KMS-11 (cell line): ENCODE measurements at regions not wholly inside any gene's neighbourhood (a gene's known extent, or its start where the extent isn't known, plus 50 kb on each side); places are given as distances from the start of the nearest gene placed in this dataset.

Experiments used
- H2AFZ ChIP-seq: fragments of 200-600 bp; sonication (generic); 2 replicates; pipeline ENCODE4 v1.6.1; 2016; ENCODE audit warnings: antibody characterized with exemption, mixed run types, low read depth
- H3K27ac ChIP-seq: fragments of 200-600 bp; sonication (generic); 2 replicates; pipeline ENCODE4 v1.6.1; 2016; ENCODE audit warnings: mild to moderate bottlenecking, mixed run types
- H3K27me3 ChIP-seq: fragments of 200-600 bp; sonication (generic); 2 replicates; pipeline ENCODE4 v1.6.1; 2017; ENCODE audit warnings: mild to moderate bottlenecking, low read depth, mixed run types, moderate library complexity; ENCODE audit not compliant: insufficient read depth
- H3K36me3 ChIP-seq: fragments of 200-600 bp; sonication (generic); 2 replicates; pipeline ENCODE4 v1.6.1; 2017; ENCODE audit warnings: mild to moderate bottlenecking, mixed run types; ENCODE audit not compliant: insufficient read depth
- H3K4me1 ChIP-seq: fragments of 200-600 bp; sonication (generic); 2 replicates; pipeline ENCODE4 v1.6.1; 2016; ENCODE audit warnings: mild to moderate bottlenecking, low read depth, mixed run types; ENCODE audit not compliant: poor library complexity, severe bottlenecking
- H3K4me2 ChIP-seq: fragments of 200-600 bp; sonication (generic); 2 replicates; pipeline ENCODE4 v1.7.0; 2016; ENCODE audit warnings: mild to moderate bottlenecking, mixed run types
- H3K4me3 ChIP-seq: fragments of 200-600 bp; sonication (generic); IDR thresholded peaks from 2 replicates; pipeline ENCODE4 v1.6.1; 2017; ENCODE audit warnings: low read depth, low read length, mixed read lengths; ENCODE audit not compliant: insufficient read depth
- H3K79me2 ChIP-seq: fragments of 200-600 bp; sonication (generic); 2 replicates; pipeline ENCODE4 v1.6.1; 2016; ENCODE audit warnings: low read depth, mixed run types; ENCODE audit not compliant: insufficient read depth
- H3K9ac ChIP-seq: fragments of 200-600 bp; sonication (generic); 2 replicates; pipeline ENCODE4 v1.6.1; 2016; ENCODE audit warnings: mild to moderate bottlenecking, mixed run types
- H4K20me1 ChIP-seq: fragments of 200-600 bp; sonication (generic); 2 replicates; pipeline ENCODE4 v1.6.1; 2016; ENCODE audit warnings: mild to moderate bottlenecking, mixed run types; ENCODE audit not compliant: insufficient read depth
- TF ChIP-seq, protein P1 (sequence below): fragments of 200-600 bp; sonication (generic); conservative IDR thresholded peaks from 2 replicates; pipeline ENCODE4 v1.6.1; 2017; ENCODE audit warnings: low read depth, mild to moderate bottlenecking, antibody characterized with exemption, low read length, moderate library complexity, mixed read lengths

- no peaks in the 10 kb centered on the region for H3K79me2 ChIP-seq
Measured at GRCh38 chr14:53571641-53572328, 384.8 kb downstream of the BMP4 start.

DNA sequence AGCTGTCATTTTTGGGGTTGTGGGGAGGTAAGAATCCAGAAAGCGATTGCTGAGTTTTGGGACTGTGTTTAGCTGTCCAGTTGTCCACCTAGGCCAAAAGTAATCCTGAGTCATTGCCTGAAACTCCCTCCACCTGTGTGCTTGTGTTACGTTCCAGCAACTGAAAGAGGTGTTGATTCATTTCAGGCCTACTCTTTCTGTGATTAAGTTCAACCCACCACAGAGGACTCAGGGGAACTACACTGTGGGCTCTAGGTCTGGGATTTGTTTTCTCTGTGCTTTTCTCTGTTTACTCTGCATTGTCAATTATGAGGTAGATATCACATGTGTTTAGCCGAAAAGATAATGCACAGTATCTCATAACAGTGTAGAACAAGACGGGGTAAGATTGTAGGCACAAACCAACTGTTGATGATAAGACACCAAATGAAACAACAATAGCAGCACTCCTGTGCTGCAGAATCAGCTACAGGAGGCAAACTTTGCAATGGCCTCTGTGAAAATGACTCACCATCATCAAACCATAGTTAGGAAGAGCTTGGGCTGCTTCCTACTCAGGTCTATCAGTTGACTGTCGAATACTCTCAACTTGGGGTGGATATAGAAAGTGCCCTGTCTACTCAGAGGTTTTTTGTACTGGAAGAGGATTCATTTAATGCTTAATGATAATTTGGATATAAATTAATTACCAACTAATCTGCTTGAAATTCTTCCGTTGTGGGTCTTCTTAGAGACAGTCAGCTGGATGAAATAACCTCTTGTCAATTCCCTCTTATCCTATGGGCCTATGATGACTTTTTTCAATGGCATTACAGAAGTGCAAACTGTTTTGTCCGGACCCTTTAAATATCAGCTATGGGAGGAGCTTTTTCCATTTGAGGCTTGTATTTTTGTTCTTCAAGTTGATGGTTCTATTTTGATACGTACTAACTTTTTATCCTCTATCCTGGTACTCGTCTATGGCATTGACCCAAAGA lies 385.9 kb downstream of the BMP4 start:
- TF ChIP-seq, protein P1, sequence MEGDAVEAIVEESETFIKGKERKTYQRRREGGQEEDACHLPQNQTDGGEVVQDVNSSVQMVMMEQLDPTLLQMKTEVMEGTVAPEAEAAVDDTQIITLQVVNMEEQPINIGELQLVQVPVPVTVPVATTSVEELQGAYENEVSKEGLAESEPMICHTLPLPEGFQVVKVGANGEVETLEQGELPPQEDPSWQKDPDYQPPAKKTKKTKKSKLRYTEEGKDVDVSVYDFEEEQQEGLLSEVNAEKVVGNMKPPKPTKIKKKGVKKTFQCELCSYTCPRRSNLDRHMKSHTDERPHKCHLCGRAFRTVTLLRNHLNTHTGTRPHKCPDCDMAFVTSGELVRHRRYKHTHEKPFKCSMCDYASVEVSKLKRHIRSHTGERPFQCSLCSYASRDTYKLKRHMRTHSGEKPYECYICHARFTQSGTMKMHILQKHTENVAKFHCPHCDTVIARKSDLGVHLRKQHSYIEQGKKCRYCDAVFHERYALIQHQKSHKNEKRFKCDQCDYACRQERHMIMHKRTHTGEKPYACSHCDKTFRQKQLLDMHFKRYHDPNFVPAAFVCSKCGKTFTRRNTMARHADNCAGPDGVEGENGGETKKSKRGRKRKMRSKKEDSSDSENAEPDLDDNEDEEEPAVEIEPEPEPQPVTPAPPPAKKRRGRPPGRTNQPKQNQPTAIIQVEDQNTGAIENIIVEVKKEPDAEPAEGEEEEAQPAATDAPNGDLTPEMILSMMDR, result no peak
- Histone ChIP-seq H3K4me3 (no peak overlapping the region), H3K27me3 (no peaks in the 10 kb centered on the region), H3K79me2 (no peaks in the 10 kb centered on the region), H3K36me3 (no peaks in the 10 kb centered on the region), H3K9ac (no peak overlapping the region), H4K20me1 (no peaks in the 10 kb centered on the region), H2AFZ (no peak overlapping the region), H3K4me2 (no peak overlapping the region), H3K4me1 (no peaks in the 10 kb centered on the region), H3K27ac (no peak overlapping the region)

More at GRCh38 chr14:53571641-53572328, 384.8 kb downstream of the BMP4 start:
- Histone ChIP-seq H3K9ac (no peak overlapping the region), H3K4me3 (no peak overlapping the region), H4K20me1 (no peaks in the 10 kb centered on the region), H3K27me3 (no peaks in the 10 kb centered on the region), H2AFZ (no peak overlapping the region), H3K36me3 (no peaks in the 10 kb centered on the region), H3K4me2 (no peak overlapping the region), H3K27ac (no peak overlapping the region), H3K4me1 (no peaks in the 10 kb centered on the region)
- TF ChIP-seq, protein P1, result no peak

GRCh38 chr14:53569446-53569845 lies 387.2 kb downstream of the BMP4 start:
- no peaks in the 10 kb centered on the region for H4K20me1 ChIP-seq
- no peak overlapping the region for H3K4me3 ChIP-seq
- no peak overlapping the region for H3K4me2 ChIP-seq
- no peaks in the 10 kb centered on the region for H3K4me1 ChIP-seq
- H3K9ac ChIP-seq, result no peak overlapping the region
- H2AFZ ChIP-seq, result no peak overlapping the region
- H3K79me2 ChIP-seq, result no peaks in the 10 kb centered on the region
- no peaks in the 10 kb centered on the region for H3K27me3 ChIP-seq
- H3K27ac ChIP-seq, result no peak overlapping the region
- H3K36me3 ChIP-seq, result no peaks in the 10 kb centered on the region
- TF ChIP-seq, protein P1, result no peak

DNA sequence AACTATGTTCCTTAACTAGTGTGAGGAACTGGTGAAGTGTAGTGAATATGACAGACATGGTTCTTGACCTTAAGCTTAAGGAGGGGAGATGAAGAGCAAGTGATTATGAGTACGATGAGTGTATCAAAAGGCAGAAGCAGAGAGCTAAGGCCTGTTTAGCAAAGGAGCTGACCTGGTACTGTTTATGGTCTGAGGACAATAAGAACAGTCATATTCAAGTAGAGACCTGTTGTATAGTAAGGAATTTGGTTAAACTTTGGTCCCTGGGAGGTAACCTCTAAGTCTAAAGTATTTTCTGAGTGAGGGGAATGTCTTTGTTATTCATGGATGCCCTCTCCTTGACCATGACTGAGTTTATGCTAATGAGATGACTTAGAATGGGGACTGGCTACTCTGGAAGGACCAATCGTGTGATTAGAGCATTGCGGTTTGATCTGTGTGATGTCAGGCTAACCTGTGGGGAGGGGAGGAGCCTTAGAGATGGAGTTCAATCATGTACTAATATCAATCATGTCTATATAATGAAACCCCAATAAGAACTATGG lies 389.3 kb downstream of the BMP4 start:
- Histone ChIP-seq H2AFZ (no peak overlapping the region), H4K20me1 (no peaks in the 10 kb centered on the region), H3K4me1 (no peaks in the 10 kb centered on the region), H3K79me2 (no peaks in the 10 kb centered on the region), H3K4me3 (no peak overlapping the region), H3K36me3 (no peaks in the 10 kb centered on the region), H3K4me2 (no peak overlapping the region), H3K27me3 (no peaks in the 10 kb centered on the region), H3K9ac (no peak overlapping the region), H3K27ac (no peak overlapping the region)
- TF ChIP-seq, protein P1, result no peak
